RPMI8226 (cell line): ENCODE measurements at regions not wholly inside any gene's neighbourhood (a gene's known extent, or its start where the extent isn't known, plus 50 kb on each side); places are given as distances from the start of the nearest gene placed in this dataset.

Source experiments
- DNase-seq: peaks from one replicate; pipeline ENCODE4 v3.0.0-alpha.2; 2015

GRCh38 chr6:138610816-138611215 is 111.5 kb upstream of the NHSL1 start:
- no peak for DNase-seq

- DNase-seq: no peak
Observed at GRCh38 chr6:138614151-138614550, 114.9 kb upstream of the NHSL1 start.

- no peak for DNase-seq
Observed at GRCh38 chr6:138618168-138618567, 118.9 kb upstream of the NHSL1 start.

GRCh38 chr6:138620630-138621029 is 121.3 kb upstream of the NHSL1 start:
- no peak for DNase-seq

GRCh38 chr6:138622967-138623366 is 123.7 kb upstream of the NHSL1 start:
- no peak for DNase-seq

GRCh38 chr6:138631566-138631965 is 132.3 kb upstream of the NHSL1 start:
- DNase-seq: no peak

GRCh38 chr6:138637822-138638221 is 135.7 kb upstream of the CCDC28A start:
- DNase-seq: no peak

GRCh38 chr6:138638604-138639003 is 135.0 kb upstream of the CCDC28A start:
- no peak for DNase-seq

- DNase-seq: no peak
Observed at GRCh38 chr6:138640028-138640427, 133.5 kb upstream of the CCDC28A start.

GRCh38 chr6:138643210-138643609 is 130.4 kb upstream of the CCDC28A start:
- no peak for DNase-seq

GRCh38 chr6:138645976-138646640 is 127.5 kb upstream of the CCDC28A start:
- no peak for DNase-seq

GRCh38 chr6:138647006-138647405 is 126.6 kb upstream of the CCDC28A start:
- DNase-seq: no peak

GRCh38 chr6:138648127-138648526 is 125.4 kb upstream of the CCDC28A start:
- DNase-seq: no peak

- no peak for DNase-seq
Observed at GRCh38 chr6:138651491-138651890, 122.1 kb upstream of the CCDC28A start.

- DNase-seq: no peak
Observed at GRCh38 chr6:138652824-138653223, 120.7 kb upstream of the CCDC28A start.

- DNase-seq: no peak
Observed at GRCh38 chr6:138653435-138653834, 120.1 kb upstream of the CCDC28A start.

GRCh38 chr6:138654715-138655634 is 118.6 kb upstream of the CCDC28A start:
- DNase-seq: no peak

GRCh38 chr6:138655828-138656227 is 117.7 kb upstream of the CCDC28A start:
- no peak for DNase-seq

- no peak for DNase-seq
Observed at GRCh38 chr6:138656364-138657064, 117.1 kb upstream of the CCDC28A start.

GRCh38 chr6:138657065-138657425 is 116.5 kb upstream of the CCDC28A start:
- DNase-seq: no peak

GRCh38 chr6:138659998-138660397 is 113.6 kb upstream of the CCDC28A start:
- no peak for DNase-seq

GRCh38 chr6:138662471-138662870 is 111.1 kb upstream of the CCDC28A start:
- DNase-seq: no peak

- DNase-seq: no peak
Observed at GRCh38 chr6:138663892-138664291, 109.7 kb upstream of the CCDC28A start.

GRCh38 chr6:138664745-138665144 is 108.8 kb upstream of the CCDC28A start:
- no peak for DNase-seq
